Panc1 (cell line): ENCODE measurements at regions not wholly inside any gene's neighbourhood (a gene's known extent, or its start where the extent isn't known, plus 50 kb on each side); places are given as distances from the start of the nearest gene placed in this dataset.

ENCODE experiments used
- ATAC-seq: fragments of 200-7000 bp; cut with Tn5 transposase; 2 replicates; pipeline ENCODE4 v1.9.1; 2020; ENCODE audit warnings: mild to moderate bottlenecking, moderate library complexity
- BruUV-seq: library from RNA; stranded (reverse); fragments of 400-500 nt; replicated peaks from 2 replicates; lab custom pipeline; 2021; lab: Mats Ljungman, UMichigan
- CTCF ChIA-PET: fragments of 300-600 bp; sonication (Branson Sonifier 250); formaldehyde crosslinking; loops from one replicate; lab custom pipeline; 2022; ENCODE audit warnings: antibody characterized with exemption; lab: Charles Lee
- POLR2A ChIA-PET: fragments of 300-600 bp; sonication (Branson Sonifier 250); formaldehyde crosslinking; loops from one replicate; lab custom pipeline; 2022; ENCODE audit warnings: antibody characterized with exemption; lab: Charles Lee
- DNase-seq: peaks from one replicate; pipeline ENCODE4 v3.0.0-alpha.2; 2010; ENCODE audit warnings: low read depth, low spot score
- H3K27ac ChIP-seq: 2 replicates; pipeline ENCODE4 v1.5.1; 2011; ENCODE audit warnings: mild to moderate bottlenecking, low read length, inconsistent platforms
- H3K27me3 ChIP-seq: fragments of 200-500 bp; sonication (Bioruptor generic); 2 replicates; pipeline ENCODE4 v1.6.0; 2014; ENCODE audit warnings: low read length, inconsistent platforms; ENCODE audit not compliant: control insufficient read depth, insufficient read depth
- H3K36me3 ChIP-seq: fragments of 200-500 bp; sonication (Bioruptor generic); 2 replicates; pipeline ENCODE4 v1.5.1; 2014; ENCODE audit warnings: inconsistent platforms, mild to moderate bottlenecking, low read length, moderate library complexity; ENCODE audit not compliant: control insufficient read depth, insufficient read depth
- H3K4me1 ChIP-seq: 2 replicates; pipeline ENCODE4 v1.5.1; 2011; ENCODE audit warnings: inconsistent platforms, mild to moderate bottlenecking, low read length, moderate library complexity; ENCODE audit not compliant: control insufficient read depth, insufficient read depth
- H3K4me3 ChIP-seq, 2 experiments: 2 replicates each; pipeline ENCODE4 v1.5.1; 2011 to 2012; ENCODE audit warnings: low read depth in 2 of 2, low read length in 2 of 2, mild to moderate bottlenecking in 2 of 2, inconsistent platforms in 1 of 2, moderate library complexity in 1 of 2
- H3K9me3 ChIP-seq: fragments of 200-500 bp; sonication (Bioruptor generic); 2 replicates; pipeline ENCODE4 v1.5.1; 2014; ENCODE audit warnings: low read depth, mild to moderate bottlenecking, inconsistent platforms, low read length, moderate library complexity; ENCODE audit not compliant: control insufficient read depth, insufficient read depth
- POLR2AphosphoS5 ChIP-seq: IDR thresholded peaks from 2 replicates; pipeline ENCODE4 v1.6.1; 2012; ENCODE audit warnings: mild to moderate bottlenecking, low read depth, low read length, moderate library complexity
- REST ChIP-seq, 2 experiments: IDR thresholded peaks; 2 replicates each; pipeline ENCODE4 v1.6.1; 2011 to 2012; ENCODE audit warnings: low read depth in 2 of 2, control low read depth in 1 of 2, low read length in 1 of 2, mild to moderate bottlenecking in 1 of 2, moderate library complexity in 1 of 2; ENCODE audit not compliant: insufficient read depth in 1 of 2
- SIN3A ChIP-seq: IDR thresholded peaks from 2 replicates; pipeline ENCODE4 v1.6.1; 2012; ENCODE audit warnings: low read depth, mild to moderate bottlenecking, low read length, moderate library complexity, borderline replicate concordance; ENCODE audit not compliant: insufficient read depth
- TCF7L2 ChIP-seq: IDR thresholded peaks from 2 replicates; pipeline ENCODE4 v1.6.1; 2011; ENCODE audit warnings: mild to moderate bottlenecking, low read depth, low read length, inconsistent platforms
- in situ Hi-C: cut with HindIII; loops from 2 replicates; pipeline ENCODE4 v1.10.0; 2016; ENCODE audit warnings: low sequenced_read_pairs, low pct_unique_long_range_greater_than_20kb
- intact Hi-C: fragments of 100-400 bp; cut with micrococcal nuclease; formaldehyde crosslinking; loops from one replicate; pipeline ENCODE4 v1.10.0; 2022; ENCODE audit not compliant: unreplicated experiment
- TF ChIP-seq, protein P1 (sequence below): fragments of 450-650 bp; IDR thresholded peaks from 2 replicates; pipeline ENCODE4 v1.5.1; 2017; ENCODE audit warnings: mild to moderate bottlenecking

DNA sequence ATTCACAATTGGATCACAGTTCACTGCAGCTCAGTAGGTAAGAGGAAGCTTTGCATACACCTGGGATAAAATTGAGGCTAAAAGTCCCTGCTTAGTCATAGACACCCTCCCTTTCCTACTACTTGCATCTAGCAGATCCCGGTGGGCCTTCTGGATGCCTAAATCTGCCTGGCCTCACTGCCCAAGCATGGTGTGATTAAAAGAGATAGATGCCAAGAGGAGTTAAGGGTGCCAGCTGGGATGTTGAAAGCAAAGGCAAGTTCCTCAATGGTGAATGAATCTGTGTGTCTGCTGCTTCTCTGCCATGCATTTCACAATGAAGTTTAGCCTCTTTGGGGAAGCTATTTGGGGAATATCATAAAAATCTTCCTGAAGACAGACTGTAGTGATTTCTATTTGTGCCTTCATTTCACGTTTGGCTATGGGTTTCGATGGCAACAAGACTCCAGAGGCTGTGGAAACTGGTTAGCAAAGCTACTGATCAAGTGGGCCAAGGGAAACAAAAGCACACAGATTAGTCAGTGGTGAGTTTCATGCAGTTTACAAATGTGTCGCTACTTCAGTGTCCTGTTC, 534.0 kb downstream of the ANKRD50 start:
- ChIA-PET CTCF (no interaction called here), POLR2A (no interaction called here)
- H3K4me3 ChIP-seq = no peak overlapping the region
- intact Hi-C loops (no loop called here), in situ Hi-C loops (no loop called here)
- no peak overlapping the region for H3K27ac ChIP-seq
- ATAC-seq (no peak), DNase-seq (no peak)
- H3K9me3 ChIP-seq = no peaks in the 10 kb centered on the region; the same call in 1 of the 2 replicates
- BruUV-seq = no TSS peak
- H3K36me3 ChIP-seq = no peaks in the 10 kb centered on the region
- TF ChIP-seq REST (IDR thresholded peaks at IDR 0.05; ENCODE audit: insufficient read depth in 1 of 2, low read depth in 2 of 2, low read length in 1 of 2) (no peak), TCF7L2 (no peak)
- TF ChIP-seq, protein P1, sequence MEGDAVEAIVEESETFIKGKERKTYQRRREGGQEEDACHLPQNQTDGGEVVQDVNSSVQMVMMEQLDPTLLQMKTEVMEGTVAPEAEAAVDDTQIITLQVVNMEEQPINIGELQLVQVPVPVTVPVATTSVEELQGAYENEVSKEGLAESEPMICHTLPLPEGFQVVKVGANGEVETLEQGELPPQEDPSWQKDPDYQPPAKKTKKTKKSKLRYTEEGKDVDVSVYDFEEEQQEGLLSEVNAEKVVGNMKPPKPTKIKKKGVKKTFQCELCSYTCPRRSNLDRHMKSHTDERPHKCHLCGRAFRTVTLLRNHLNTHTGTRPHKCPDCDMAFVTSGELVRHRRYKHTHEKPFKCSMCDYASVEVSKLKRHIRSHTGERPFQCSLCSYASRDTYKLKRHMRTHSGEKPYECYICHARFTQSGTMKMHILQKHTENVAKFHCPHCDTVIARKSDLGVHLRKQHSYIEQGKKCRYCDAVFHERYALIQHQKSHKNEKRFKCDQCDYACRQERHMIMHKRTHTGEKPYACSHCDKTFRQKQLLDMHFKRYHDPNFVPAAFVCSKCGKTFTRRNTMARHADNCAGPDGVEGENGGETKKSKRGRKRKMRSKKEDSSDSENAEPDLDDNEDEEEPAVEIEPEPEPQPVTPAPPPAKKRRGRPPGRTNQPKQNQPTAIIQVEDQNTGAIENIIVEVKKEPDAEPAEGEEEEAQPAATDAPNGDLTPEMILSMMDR = no peak
- H3K4me1 ChIP-seq = no peaks in the 10 kb centered on the region; the same call in 1 of the 2 replicates
- H3K27me3 ChIP-seq = no peaks in the 10 kb centered on the region

GRCh38 chr4:124179506-124180186, 532.9 kb downstream of the ANKRD50 start:
- no TSS peak for BruUV-seq
- in situ Hi-C loops = no loop called here
- intact Hi-C loops = no loop called here
- no peaks in the 10 kb centered on the region; the same call in 1 of the 2 replicates for H3K9me3 ChIP-seq
- CTCF ChIA-PET = no interaction called here
- ATAC-seq (no peak), DNase-seq (no peak)
- POLR2A ChIA-PET = no interaction called here
- H3K27me3 ChIP-seq = no peaks in the 10 kb centered on the region
- H3K36me3 ChIP-seq = no peaks in the 10 kb centered on the region
- H3K4me1 ChIP-seq = no peaks in the 10 kb centered on the region; the same call in 1 of the 2 replicates
- H3K4me3 ChIP-seq = no peak overlapping the region
- H3K27ac ChIP-seq = no peak overlapping the region
- TF ChIP-seq POLR2AphosphoS5 = no peak
- TF ChIP-seq, protein P1 = no peak
- no peak for TF ChIP-seq TCF7L2
- TF ChIP-seq REST (IDR thresholded peaks at IDR 0.05; ENCODE audit: insufficient read depth in 1 of 2, low read depth in 2 of 2, low read length in 1 of 2) = no peak
- TF ChIP-seq SIN3A = no peak
